ENCODE measurements at regions not wholly inside any gene's neighbourhood (a gene's known extent, or its start where the extent isn't known, plus 50 kb on each side); places are given as distances from the start of the nearest gene placed in this dataset.

DNA sequence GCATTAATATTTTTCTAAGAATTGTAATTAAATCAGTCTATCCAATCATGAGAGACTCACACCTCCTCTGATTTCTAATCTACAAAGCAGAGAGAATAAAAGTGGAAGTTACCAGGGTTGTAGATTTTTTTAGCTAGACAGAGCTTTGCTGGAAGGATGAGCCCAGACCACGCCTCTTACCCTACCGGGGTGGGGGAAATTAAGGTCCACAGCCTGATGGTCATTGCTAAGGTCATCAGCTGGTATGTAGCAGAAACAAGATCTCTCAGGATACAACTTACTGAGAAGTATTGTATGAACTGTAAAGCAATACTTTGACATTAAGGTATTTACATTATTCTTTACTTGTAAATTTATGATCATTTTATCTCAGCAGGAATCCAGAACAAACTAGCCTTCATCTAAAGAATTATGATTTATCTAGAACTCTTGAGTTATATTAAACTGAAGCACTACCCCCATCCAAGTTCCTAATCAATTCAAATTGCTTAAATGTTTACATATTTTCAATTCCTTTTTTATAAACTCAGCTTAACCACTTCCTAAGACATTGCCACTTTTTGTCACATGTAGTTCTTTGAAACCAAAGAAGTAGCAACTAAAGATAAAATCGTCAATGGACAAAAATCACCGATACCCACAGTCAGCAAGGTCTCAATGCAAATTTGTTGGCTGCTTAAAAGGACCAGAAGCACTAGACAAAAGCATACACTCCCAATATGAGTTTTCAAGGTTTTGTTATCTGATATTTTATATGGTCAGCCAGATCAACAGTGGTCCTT lies 225.8 kb upstream of the DAPK1 start:
- TF ChIP-seq, protein P1, sequence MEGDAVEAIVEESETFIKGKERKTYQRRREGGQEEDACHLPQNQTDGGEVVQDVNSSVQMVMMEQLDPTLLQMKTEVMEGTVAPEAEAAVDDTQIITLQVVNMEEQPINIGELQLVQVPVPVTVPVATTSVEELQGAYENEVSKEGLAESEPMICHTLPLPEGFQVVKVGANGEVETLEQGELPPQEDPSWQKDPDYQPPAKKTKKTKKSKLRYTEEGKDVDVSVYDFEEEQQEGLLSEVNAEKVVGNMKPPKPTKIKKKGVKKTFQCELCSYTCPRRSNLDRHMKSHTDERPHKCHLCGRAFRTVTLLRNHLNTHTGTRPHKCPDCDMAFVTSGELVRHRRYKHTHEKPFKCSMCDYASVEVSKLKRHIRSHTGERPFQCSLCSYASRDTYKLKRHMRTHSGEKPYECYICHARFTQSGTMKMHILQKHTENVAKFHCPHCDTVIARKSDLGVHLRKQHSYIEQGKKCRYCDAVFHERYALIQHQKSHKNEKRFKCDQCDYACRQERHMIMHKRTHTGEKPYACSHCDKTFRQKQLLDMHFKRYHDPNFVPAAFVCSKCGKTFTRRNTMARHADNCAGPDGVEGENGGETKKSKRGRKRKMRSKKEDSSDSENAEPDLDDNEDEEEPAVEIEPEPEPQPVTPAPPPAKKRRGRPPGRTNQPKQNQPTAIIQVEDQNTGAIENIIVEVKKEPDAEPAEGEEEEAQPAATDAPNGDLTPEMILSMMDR (IDR thresholded peaks at IDR 0.05; ENCODE audit: control insufficient read depth, extremely low read depth, insufficient read depth), result no peak
- H3K4me3 ChIP-seq (ENCODE audit: low read depth, low read length), result no peak overlapping the region
- no peak for DNase-seq (ENCODE audit: low read depth)

DNA sequence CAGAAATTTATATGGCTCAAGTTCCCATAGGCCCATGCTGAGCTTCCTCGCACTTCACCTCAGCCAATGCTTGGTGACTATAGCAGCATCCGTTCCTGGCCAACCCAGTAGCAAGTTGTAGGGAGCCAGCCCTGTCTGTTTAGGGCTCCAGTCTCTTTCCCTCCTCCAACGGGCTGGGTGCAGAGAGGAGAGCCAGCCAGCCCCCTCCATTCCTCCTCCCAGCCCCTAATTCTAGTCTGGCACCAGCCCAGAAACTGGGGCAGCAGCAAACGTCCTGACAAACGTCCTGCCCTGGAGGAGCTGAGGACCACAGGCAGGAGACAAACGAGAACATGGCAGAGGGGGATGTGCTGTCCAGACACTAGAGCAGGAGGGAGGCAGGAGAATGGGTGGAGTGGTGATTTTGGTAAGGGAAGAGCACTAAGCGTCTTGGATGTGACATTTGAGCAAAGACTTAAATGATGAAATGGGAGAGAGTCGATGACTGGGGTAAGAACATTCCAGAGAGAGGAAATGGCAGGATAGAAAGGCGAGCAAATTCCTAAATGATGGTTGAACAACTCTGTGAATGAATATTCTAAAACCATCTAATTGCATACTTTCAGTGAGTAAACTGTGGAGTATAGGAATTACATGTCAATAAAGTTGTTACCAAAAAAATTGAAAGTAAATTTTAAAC lies 222.5 kb upstream of the DAPK1 start:
- DNase-seq (ENCODE audit: low read depth), result no peak
- H3K4me3 ChIP-seq (ENCODE audit: low read depth, low read length), result no peak overlapping the region
- TF ChIP-seq, protein P1 (IDR thresholded peaks at IDR 0.05; ENCODE audit: control insufficient read depth, extremely low read depth, insufficient read depth), result no peak

DNA sequence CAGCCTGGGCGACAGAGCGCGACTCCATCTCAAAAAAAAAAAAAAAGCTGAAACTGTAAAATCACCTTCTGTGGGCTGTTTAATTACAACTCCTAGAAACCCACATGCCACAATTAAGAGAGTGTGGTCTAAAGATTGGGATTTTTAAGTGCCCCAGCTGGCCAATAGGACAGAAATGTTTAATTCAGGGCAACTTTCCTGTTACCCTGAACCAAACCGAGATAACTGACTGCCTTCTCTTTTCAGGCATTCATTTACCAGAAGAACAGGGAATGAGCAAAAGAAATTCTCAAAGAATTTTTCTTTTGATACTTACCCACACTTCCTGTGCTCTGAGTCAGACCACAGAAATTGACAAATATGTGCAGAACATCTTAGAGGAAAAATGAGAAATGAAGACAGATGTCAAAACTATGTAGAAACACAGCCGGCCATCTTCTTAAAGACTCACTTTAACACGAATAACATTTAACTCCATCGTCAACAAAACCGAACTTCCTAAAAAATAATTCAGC lies 221.3 kb upstream of the DAPK1 start:
- no peak for DNase-seq (ENCODE audit: low read depth)
- TF ChIP-seq, protein P1 (IDR thresholded peaks at IDR 0.05; ENCODE audit: control insufficient read depth, extremely low read depth, insufficient read depth), result no peak
- no peak overlapping the region for H3K4me3 ChIP-seq (ENCODE audit: low read depth, low read length)

DNA sequence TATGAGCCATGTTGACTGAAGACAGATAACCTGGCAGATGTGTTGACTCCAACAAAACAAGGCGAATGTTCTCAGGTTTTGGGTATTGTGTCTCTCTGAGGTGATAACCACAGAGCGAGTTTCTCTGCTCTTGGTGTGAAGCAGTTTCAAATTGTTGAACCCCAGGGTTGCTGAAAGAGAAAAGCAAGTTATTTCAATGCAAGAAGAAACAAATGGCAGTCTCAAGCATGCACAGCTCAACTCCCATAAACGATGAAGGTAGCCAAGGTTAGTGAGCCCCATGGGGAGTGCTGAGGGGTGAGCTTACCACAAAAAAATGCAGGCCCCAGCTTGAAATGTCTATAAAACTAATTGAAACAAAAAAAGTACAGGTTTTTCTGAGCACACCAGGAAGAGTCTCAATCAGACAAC lies 220.8 kb upstream of the DAPK1 start:
- TF ChIP-seq, protein P1 (IDR thresholded peaks at IDR 0.05; ENCODE audit: control insufficient read depth, extremely low read depth, insufficient read depth), result no peak
- H3K4me3 ChIP-seq (ENCODE audit: low read depth, low read length), result no peak overlapping the region
- no peak for DNase-seq (ENCODE audit: low read depth)

DNA sequence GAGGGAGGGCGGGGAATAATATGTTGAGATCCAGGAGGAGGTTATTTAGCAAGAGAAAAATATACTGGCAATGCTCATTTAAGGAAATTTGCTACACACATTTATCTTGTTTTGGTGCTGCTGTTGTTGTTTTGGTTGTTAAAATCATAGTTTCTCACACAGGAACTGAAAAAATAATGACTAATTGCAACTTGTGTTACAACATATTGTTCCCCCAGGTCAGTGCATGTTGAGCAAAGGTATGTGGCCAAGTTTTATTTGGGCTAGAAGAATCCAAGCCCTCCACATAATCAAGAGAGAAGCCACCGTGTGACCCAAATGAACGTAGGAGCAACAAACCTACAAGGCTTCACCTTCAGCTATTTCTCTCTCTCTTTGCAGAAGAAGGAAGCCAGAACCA lies 220.3 kb upstream of the DAPK1 start:
- H3K4me3 ChIP-seq (ENCODE audit: low read depth, low read length), result no peak overlapping the region
- TF ChIP-seq, protein P1 (IDR thresholded peaks at IDR 0.05; ENCODE audit: control insufficient read depth, extremely low read depth, insufficient read depth), result no peak
- no peak for DNase-seq (ENCODE audit: low read depth)

DNA sequence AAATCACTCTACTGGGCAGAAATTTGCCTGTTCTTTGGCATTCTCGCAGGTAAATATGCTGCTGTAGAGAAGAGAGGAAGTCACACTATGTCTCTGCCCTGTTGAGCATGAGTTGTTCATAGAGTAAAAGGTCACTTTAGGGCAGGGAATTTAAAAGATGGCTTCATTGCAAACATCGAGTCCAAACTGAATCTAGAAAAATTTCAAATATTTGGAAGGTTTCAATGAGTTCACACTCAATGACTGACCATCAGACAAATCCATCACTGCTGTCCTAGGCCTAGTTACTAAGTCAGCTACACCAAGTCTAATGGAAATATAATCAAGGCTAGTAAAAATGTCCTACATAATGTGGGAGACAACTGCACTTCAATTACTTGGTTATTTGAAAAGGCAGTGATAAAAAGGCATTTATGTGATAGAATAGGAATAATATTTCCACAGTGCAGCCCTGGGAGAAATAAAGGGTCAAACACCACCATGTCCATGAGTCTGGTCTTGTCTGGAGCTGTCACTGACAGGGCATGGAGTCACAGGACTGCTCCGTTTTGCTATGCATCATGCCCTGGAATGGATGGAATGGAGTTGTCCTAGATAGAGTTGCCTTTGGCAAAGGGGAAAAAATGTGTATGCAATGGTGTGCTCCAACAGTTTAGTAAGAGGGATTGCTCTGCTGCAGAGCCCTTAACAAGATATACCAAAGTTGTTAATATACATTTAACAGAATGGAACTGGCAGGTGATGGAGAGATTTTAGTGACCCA lies 218.5 kb upstream of the DAPK1 start:
- H3K4me3 ChIP-seq (ENCODE audit: low read depth, low read length), result no peak overlapping the region
- TF ChIP-seq, protein P1 (IDR thresholded peaks at IDR 0.05; ENCODE audit: control insufficient read depth, extremely low read depth, insufficient read depth), result no peak
- no peak for DNase-seq (ENCODE audit: low read depth)
